ENCODE measurements at regions not wholly inside any gene's neighbourhood (a gene's known extent, or its start where the extent isn't known, plus 50 kb on each side); places are given as distances from the start of the nearest gene placed in this dataset.

DNA sequence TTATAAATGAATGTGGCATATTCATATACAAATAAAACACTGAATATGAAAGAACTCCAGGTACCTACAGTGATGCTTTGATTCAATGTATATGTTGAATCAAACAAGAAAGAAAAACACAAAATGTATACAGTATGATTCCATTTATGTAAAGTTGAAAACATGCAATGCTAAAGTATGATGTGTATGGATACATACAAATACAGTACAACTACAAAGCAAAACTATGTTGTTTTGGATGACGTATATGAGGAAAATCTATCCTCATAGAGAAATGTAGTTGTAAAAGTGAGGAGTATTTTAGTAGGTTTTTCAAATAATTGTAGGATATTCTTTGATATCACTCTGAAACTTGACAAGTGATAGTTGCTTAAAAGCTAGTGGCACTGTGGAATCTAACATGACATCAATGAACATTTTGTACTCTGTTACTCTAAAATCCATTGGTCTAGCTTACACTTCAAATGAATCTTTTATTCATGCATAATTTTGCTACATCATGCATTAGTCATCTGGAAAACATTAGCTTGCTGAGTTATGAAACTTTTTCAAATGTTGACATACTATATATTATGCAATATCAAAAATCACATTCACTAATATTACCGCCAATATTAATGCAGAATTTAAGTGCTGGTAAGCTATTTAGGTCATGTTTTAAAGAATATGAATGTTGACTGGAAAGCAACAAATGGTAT, 278.1 kb upstream of the CHRNA7 start:
- DNase-seq (ENCODE audit: low spot score) = no peak

- no peak for DNase-seq (ENCODE audit: low spot score)
Measured at GRCh38 chr15:31752905-31753304, 277.4 kb upstream of the CHRNA7 start.

GRCh38 chr15:31758126-31758525, 272.2 kb upstream of the CHRNA7 start:
- DNase-seq (ENCODE audit: low spot score) = peak; percentile 77

GRCh38 chr15:31768055-31768454, 262.3 kb upstream of the CHRNA7 start:
- DNase-seq (ENCODE audit: low spot score) = no peak

DNA sequence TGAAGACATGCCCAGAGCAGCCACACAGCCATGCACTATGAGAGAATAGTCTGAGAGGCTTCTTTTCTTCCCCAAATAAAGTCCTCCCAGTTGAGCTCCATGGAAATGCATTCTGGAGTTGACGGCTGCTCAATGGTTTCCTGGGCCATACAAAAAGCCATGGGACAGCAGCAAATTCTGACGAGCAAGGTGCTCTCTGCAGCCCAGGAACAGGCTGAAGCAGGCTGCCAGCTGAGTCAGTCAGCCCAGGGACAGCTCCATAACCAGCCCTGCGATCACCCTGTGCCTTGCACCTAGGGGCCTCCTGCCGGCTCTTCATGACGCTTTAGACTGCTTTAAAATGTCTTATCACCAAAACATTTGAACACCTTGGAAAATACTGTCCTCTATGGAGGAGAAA, 256.3 kb upstream of the CHRNA7 start:
- no peak for DNase-seq (ENCODE audit: low spot score)

DNA sequence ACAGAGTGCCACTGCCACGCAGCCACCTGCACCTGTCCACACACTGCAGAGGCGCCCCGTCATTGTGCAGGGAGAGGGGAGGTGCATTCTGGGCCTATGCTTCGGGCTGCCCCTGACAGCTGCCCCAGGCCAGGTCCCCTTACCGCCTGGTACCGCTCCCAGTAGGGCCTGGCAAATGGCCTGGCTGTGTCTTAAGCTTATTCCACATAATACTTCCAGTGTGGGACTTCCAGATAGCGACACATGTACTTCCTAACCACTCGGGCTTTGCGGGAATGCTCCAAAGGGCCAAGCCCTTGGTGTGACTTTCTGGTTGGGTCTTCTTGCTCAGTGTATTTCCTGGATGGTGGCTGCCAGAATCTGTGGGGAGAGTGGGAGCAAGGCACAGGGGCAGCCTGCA, 254.3 kb upstream of the CHRNA7 start:
- no peak for DNase-seq (ENCODE audit: low spot score)

- no peak for DNase-seq (ENCODE audit: low spot score)
Measured at GRCh38 chr15:31781261-31781660, 249.1 kb upstream of the CHRNA7 start.

DNA sequence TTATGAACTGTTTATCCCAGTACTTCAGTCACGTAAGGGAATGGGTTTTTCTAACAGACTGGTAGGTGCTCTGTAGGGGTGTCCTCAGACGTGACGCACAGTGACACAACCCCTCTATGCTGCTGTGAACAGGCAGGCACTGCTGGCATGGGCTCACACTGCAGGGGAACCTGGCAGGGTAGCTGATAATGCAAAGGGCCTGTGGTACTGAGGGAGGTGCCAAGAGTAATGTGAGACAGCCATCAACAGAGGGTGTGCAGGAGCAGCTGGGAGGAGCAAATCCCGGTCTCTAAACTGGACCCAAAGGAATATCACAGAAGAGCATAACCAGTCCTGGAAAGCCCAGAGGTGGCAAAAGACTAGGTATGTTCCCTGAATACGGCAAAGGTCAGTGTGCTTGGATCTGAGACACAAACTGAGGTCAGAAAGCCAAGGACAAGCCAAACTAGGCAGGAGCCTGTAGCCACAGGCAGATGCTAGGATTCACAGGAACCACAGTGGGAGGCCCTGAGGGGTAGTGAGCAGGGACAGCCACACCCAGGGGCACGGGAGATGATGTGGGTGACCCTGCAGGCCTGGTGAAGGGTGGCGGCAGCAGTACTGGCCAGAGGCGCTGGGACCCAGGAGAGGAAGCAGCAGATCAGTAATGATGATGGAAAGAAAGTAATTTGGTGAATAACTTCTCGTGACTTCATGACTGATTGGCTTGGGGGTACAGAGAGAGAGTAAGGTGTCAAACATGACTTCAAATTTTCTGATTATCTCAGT, 248.1 kb upstream of the CHRNA7 start:
- no peak for DNase-seq (ENCODE audit: low spot score)

DNA sequence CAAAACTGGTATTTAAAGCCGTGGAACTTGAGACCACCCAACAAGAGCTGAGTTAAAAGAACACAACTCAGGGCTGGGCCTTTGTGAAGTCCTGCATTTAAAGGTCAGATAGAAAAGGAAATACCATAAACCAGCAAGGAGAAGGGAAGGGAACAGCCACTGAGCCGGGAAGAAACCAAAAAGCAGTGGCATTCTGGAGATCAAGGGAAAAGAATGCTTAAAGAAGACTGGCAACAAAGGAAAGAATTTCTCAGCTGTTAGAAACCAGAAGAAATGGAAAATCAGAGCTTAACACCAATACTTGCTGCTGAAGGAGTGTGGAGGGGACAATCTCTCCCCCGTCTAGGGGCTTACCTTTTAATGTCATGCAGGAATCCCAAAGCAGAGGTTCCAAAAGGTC, 247.4 kb upstream of the CHRNA7 start:
- no peak for DNase-seq (ENCODE audit: low spot score)

- DNase-seq (ENCODE audit: low spot score) = no peak
Measured at GRCh38 chr15:31786360-31786759, 244.0 kb upstream of the CHRNA7 start.

DNA sequence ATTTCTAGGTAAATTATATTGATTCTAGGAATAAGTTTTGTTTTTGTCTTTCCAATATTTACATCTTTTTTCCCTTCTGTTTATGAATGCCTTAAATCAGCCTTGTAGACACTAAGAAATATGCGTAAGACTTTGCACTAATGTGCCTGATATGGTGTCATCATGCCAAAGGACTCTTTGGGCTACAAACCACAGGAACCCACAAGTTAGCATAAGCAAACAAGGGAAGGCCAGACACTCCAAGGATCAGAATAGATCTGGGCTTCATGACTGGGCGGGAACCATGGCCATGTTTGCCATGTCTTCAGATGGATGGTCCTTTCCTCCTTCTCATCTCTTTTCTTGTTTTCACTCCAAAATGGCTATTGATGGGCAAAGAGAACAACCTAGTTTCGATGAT, 242.2 kb upstream of the CHRNA7 start:
- DNase-seq (ENCODE audit: low spot score) = no peak

DNA sequence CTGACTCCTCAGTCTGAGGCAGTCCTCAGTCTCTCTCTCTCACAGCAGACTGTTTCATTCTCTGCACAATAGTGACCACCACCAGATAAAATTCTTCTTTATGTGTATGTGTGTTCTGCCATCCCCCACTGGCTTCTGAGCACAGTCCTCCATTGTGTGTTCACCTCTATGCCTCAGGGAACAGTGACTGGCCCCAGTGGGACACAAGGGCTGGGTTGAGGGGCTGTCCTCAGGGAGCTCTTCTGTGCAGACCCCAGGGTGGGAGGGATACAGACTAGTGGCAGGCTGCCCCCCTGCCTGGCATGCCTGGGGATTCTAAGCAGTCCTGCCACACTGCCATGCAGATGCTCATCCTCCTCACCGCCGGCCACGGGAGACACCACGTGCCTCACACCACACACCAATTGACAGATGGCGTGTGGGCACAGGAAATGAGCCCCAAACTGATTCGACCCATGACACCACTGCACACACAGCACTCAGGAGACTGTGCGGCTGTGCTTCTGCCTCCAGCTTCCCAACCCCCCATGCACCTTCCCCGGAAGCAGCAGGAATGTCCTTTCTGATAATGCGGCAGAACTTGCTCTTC, 237.6 kb upstream of the CHRNA7 start:
- DNase-seq (ENCODE audit: low spot score) = no peak

GRCh38 chr15:31799319-31799714, 231.0 kb upstream of the CHRNA7 start:
- DNase-seq (ENCODE audit: low spot score) = no peak

DNA sequence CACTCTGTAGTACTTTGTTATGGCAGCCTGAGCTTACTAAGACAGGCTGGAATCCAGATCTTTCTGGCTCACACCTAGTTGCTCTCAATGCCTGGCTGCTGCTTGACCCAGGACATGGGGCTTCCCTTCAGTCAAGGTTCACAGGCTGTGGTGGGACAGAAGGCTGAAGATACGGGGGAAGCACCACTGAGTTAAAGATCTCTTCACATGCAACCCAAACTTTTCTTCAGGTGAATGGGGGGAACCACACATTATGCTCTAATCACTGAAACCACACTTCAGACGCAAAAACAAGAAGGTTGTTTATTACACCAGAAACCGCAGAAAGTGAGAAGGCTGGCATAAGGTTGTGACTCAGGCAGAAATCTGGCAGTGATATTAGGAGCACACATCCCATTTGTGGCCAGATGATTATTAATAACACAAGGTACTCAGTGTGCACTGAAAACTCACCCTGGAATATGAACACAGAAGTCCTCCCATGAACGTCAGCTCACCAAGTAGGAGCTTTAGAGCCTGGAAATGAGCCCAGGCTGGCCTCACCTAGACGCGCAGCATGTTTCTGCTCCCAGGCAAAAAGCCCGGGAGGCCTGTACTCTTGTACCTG, 230.5 kb upstream of the CHRNA7 start:
- DNase-seq (ENCODE audit: low spot score) = no peak

DNA sequence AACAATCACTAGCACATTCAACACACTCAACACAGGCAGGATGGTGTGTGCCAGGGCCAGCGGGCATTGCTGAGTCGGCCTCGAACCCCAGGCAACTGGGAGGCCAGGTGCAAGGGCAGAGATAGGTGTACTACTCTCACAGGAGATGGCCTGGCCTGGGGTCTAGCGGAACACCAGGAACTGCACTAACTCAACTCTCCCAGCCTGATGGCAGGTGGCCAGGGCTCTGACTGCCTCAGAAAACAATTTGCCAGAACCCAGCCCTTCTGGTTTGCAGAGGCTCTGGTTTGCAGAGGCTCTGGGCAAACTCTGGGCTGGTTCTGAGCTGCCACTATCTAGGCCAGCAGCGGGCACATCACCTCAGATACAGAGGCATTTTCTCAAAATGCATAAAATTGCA, 229.2 kb upstream of the CHRNA7 start:
- DNase-seq (ENCODE audit: low spot score) = peak; percentile 21

DNA sequence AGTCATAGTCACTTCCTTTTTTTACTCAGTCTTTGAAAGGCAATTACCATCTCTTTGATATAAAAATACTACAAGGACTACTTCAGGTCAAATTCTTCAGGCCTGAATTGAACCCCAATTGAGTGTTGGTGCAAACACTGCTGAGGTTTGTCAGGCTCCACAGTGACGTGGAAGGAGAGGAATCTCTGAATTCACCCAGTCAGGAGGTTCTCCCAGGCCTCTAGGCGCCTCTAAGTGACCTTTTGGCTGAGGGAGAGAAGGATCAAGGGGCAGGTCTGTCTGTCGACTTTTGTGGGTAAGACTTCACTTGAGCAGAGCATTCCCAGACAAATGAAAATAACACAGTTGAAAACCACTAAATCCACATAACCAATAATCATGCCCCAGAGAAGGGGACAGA, 227.6 kb upstream of the CHRNA7 start:
- DNase-seq (ENCODE audit: low spot score) = no peak

GRCh38 chr15:31803388-31803884, 226.9 kb upstream of the CHRNA7 start:
- DNase-seq (ENCODE audit: low spot score) = no peak

GRCh38 chr15:31805090-31805662, 225.1 kb upstream of the CHRNA7 start:
- DNase-seq (ENCODE audit: low spot score) = no peak

GRCh38 chr15:31806106-31806505, 224.2 kb upstream of the CHRNA7 start:
- DNase-seq (ENCODE audit: low spot score) = no peak

GRCh38 chr15:31811641-31812040, 218.7 kb upstream of the CHRNA7 start:
- no peak for DNase-seq (ENCODE audit: low spot score)

DNA sequence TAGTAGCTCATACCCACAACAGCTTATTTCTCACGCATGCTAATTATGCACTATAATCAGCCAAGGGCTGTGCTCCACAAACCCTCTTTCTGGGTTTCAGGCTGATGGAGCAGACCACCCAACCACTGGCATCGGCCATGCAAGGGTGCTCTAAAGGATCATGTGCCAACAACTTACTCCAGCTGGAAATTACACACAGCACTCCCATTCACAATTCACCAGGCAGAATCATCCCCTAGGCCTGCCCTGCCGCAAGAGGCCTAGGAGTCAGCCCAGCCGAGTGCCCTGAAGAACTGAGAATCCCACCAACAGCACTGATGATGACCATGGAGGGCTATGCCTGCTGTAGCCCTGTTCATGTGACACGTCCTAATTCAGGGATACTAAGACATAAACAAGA, 216.2 kb upstream of the CHRNA7 start:
- DNase-seq (ENCODE audit: low spot score) = no peak
